ENCODE measurements at regions not wholly inside any gene's neighbourhood (a gene's known extent, or its start where the extent isn't known, plus 50 kb on each side); places are given as distances from the start of the nearest gene placed in this dataset.
"Not testable (repeated sequence)": the region's sequence is repeated elsewhere in the genome, so short reads cannot be mapped to it uniquely, and the experiment has no call there.

DNA sequence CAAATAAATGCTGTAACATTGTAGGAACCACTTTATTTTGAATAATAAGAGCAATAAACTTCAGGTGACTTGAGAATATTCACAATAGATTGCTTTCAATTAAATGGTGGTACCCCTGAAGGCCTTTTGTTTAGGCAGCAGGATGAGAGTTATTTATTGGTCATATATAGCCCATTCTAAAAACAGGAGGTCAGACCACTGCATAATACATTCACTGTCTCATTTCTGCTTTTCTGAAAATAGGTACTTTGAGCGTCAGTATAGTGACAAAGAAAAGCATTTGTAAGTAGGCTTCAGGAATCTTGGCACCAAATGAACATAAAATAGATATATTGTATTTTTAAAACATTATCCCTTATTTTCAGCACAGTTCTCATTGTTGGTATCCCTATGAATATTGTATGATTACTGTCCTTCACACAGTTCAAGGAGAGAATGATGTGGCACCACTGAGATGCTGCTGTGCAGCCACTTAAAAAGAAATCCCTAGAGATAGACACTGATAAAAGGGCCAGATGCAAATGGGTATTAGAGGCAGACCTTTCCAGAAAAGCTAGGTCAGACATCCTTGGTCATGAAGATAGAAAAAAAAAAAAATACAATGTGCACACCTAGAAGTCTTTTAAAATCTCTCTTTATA lies 381.8 kb upstream of the ST8SIA4 start:
- Mint-ChIP-seq H3K4me1 (ENCODE audit: low read depth) (no peaks in the 10 kb centered on the region), H3K9me3 (peaks cover 2% of the 10 kb centered on the region), H3K27ac (no peak overlapping the region), H3K4me3 (no peak overlapping the region), H3K36me3 (ENCODE audit: low read depth) (no peaks in the 10 kb centered on the region), H3K27me3 (no peaks in the 10 kb centered on the region)
- POLR2A ChIA-PET = no interaction called here
- TF ChIP-seq, protein P1, sequence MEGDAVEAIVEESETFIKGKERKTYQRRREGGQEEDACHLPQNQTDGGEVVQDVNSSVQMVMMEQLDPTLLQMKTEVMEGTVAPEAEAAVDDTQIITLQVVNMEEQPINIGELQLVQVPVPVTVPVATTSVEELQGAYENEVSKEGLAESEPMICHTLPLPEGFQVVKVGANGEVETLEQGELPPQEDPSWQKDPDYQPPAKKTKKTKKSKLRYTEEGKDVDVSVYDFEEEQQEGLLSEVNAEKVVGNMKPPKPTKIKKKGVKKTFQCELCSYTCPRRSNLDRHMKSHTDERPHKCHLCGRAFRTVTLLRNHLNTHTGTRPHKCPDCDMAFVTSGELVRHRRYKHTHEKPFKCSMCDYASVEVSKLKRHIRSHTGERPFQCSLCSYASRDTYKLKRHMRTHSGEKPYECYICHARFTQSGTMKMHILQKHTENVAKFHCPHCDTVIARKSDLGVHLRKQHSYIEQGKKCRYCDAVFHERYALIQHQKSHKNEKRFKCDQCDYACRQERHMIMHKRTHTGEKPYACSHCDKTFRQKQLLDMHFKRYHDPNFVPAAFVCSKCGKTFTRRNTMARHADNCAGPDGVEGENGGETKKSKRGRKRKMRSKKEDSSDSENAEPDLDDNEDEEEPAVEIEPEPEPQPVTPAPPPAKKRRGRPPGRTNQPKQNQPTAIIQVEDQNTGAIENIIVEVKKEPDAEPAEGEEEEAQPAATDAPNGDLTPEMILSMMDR (IDR thresholded peaks at IDR 0.05) = no peak
- CTCF ChIA-PET = no interaction called here
- intact Hi-C loops (cut with micrococcal nuclease) = no loop called here
- DNase-seq = no peak
- no peak for ATAC-seq

- POLR2A ChIA-PET; H3K27ac Mint-ChIP-seq; H3K27me3 Mint-ChIP-seq; ATAC-seq; H3K9me3 Mint-ChIP-seq; DNase-seq; H3K36me3 Mint-ChIP-seq (ENCODE audit: low read depth); H3K4me1 Mint-ChIP-seq (ENCODE audit: low read depth); H3K4me3 Mint-ChIP-seq; intact Hi-C loops (cut with micrococcal nuclease); CTCF ChIA-PET: not testable (repeated sequence)
Observed at GRCh38 chr5:101283938-101284337, 380.9 kb upstream of the ST8SIA4 start.

DNA sequence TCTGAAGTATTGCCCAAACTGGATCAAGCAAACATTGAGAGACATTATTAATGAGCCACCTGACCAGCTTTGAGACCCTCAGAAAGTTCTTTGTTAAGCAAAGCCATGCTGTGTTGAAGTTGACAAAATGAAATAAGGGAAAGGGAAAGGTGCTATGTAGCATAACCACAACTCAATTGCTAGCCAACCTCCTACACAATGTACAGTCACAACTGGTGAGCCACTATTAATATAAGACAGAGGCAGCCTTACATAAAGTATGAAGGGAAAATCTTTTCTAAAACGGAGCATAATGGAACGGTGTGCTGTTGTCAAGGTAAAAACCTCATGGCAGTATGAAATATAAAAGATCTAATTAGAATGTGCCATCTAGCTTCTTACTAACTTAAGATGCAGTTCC lies 375.8 kb upstream of the ST8SIA4 start:
- POLR2A ChIA-PET = no interaction called here
- no peak overlapping the region for H3K4me3 Mint-ChIP-seq
- intact Hi-C loops (cut with micrococcal nuclease) = no loop called here

GRCh38 chr5:101278011-101278687 lies 375.1 kb upstream of the ST8SIA4 start:
- ATAC-seq (no peak), DNase-seq (no peak)
- Mint-ChIP-seq H3K27ac (no peak overlapping the region), H3K9me3 (no peaks in the 10 kb centered on the region), H3K36me3 (ENCODE audit: low read depth) (no peaks in the 10 kb centered on the region), H3K4me3 (no peak overlapping the region), H3K4me1 (ENCODE audit: low read depth) (no peaks in the 10 kb centered on the region), H3K27me3 (no peaks in the 10 kb centered on the region)
- ChIA-PET POLR2A (no interaction called here), CTCF (no interaction called here)
- TF ChIP-seq, protein P1 (IDR thresholded peaks at IDR 0.05) = no peak
- intact Hi-C loops (cut with micrococcal nuclease) = no loop called here

More for the DNA sequence above, 375.8 kb upstream of the ST8SIA4 start:
- H3K27me3 Mint-ChIP-seq = no peaks in the 10 kb centered on the region
- H3K4me1 Mint-ChIP-seq (ENCODE audit: low read depth) = no peaks in the 10 kb centered on the region
- H3K9me3 Mint-ChIP-seq = no peaks in the 10 kb centered on the region
- DNase-seq (no peak), ATAC-seq (no peak)
- CTCF ChIA-PET = no interaction called here
- TF ChIP-seq, protein P1 (IDR thresholded peaks at IDR 0.05) = no peak
- H3K36me3 Mint-ChIP-seq (ENCODE audit: low read depth) = no peaks in the 10 kb centered on the region
- H3K27ac Mint-ChIP-seq = no peak overlapping the region

DNA sequence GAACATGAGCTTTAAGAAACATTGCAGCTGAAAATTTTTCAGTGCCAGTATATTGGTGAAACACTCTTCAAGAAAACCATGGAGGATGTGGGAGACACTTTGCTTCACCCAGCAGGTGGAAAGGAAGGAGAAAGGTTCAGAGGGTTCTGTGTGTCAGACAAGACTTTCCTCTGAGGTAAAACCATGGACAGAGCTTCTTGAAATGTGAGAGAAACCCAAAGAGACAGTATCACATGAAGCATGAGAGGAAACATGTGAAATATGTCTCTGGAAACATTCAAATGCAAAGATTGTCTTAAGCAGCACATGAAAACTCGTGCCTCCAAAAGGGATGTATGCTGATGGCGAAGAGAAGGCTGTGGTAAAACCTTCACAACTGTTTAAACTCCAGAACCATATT lies 368.9 kb upstream of the ST8SIA4 start:
- Mint-ChIP-seq H3K27ac (no peak overlapping the region), H3K27me3 (no peaks in the 10 kb centered on the region), H3K4me1 (ENCODE audit: low read depth) (no peaks in the 10 kb centered on the region), H3K36me3 (ENCODE audit: low read depth) (no peaks in the 10 kb centered on the region), H3K4me3 (no peak overlapping the region), H3K9me3 (no peaks in the 10 kb centered on the region)
- ATAC-seq = no peak
- ChIA-PET POLR2A (no interaction called here), CTCF (interaction anchor here (1.5 kb wide), 1 partner anchor 119 kb away, joined by 4 read pairs; no protein-coding TSS in a partner anchor)
- DNase-seq = no peak
- TF ChIP-seq, protein P1 (IDR thresholded peaks at IDR 0.05) = no peak
- intact Hi-C loops (cut with micrococcal nuclease) = no loop called here
